ELR (cell line): ENCODE measurements at regions not wholly inside any gene's neighbourhood (a gene's known extent, or its start where the extent isn't known, plus 50 kb on each side); places are given as distances from the start of the nearest gene placed in this dataset.
A peak's percentile ranks its signal among the peaks of the same experiment; 100 is the strongest.
"Not testable (repeated sequence)": the region's sequence is repeated elsewhere in the genome, so short reads cannot be mapped to it uniquely, and the experiment has no call there.

Experiments used
- DNase-seq: peaks from one replicate; pipeline ENCODE4 v3.0.0-alpha.2; 2015; ENCODE audit warnings: low read depth

DNA sequence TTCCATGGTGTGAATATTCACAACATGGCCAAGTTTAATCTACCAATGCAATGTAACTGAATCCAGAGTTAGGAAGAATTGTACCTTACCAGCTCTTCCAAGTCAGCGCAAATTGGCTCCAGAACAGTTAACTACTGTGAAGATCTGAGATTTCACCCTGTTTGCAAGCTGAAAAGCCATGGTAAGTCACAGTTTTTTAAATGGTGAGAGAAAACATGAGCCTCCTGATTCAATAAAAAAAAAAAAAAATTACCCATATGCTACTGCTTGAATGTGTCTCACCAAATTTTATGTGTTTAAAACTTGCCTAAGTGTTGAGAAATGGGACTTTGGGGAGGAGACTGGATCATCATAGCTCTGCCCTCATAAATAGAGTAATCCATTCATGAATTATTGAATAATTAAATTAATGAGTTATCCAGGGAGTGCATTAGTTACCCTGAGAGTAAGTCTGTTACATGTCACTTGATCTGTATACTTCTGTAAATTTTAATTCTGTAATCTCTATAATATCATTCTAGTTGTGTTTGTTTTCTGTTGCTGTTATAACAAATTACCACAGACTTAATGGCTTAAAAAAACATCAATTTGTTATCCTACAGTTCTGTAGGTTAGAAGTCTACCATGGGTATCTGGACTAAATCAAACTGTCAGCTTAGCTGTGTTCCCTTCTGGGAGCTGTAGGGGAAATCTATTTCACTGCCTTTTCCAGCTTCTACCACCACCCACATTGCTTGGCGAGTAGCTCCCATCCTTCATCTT, 1355.9 kb downstream of the GRIK2 start:
- no peak for DNase-seq

DNA sequence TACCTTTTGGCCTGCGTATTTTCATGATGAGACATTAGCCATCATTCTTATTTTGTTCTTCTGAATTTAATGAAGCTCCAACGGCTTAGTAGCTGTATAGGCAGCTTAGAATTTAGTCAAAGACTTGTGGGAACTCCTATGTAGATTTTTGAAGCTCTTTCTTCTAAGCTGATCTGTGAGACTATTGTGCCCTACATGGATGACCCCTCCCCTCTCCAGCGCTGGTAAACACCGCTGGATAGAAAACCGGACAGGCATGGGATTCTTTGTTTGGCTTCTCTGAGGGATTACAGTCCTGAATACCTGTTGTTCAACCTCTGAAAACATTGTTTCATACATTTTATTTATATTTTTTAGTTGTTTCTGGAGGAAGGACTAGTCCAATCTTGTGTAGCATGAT, 1353.4 kb downstream of the GRIK2 start:
- no peak for DNase-seq

DNA sequence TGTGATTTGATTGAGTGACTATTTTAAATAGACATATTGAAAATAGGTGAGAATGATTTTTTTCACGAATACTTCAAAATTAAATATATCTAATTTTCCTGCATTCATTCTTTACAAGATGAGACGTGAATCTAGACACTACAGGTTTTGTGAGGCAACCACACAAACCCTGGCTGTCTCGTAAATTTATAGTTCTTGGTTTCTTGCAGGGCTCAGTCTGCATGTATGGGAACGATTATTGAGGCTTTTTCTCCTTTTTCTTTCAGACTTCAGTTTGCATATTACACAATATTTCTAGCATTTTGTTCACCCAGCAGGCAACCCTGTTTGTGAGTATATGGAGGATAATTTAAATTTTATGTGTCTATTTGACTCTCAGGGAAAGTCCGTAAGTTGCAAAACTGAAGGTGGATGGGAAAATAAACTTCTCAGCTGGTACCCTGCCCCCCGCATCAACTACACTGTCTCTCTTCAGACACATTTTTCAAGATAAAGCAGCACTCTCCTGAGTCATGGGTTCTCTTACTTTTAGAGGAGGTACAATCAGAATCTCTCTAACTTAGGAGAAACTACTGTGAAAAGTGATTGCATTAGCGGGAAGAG, 1349.3 kb downstream of the GRIK2 start:
- no peak for DNase-seq

DNA sequence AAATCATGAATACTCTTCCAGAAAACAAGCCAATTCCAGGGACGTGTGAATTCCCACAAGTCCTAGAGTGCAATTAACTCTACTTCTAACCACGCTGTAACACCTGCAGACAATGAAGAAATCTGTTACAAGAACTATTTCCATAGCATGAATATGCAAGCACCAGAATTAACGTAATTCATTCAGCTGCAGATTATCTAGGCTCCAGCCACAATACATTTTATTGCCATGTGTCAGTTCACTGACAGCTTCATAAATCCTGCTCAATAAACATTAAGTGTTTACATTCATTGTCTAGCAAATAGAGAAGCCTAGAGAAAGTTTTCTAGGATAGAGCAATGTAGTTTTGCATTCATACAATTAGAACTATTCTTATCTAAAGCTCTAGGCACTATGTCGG, 1348.5 kb downstream of the GRIK2 start:
- no peak for DNase-seq

DNA sequence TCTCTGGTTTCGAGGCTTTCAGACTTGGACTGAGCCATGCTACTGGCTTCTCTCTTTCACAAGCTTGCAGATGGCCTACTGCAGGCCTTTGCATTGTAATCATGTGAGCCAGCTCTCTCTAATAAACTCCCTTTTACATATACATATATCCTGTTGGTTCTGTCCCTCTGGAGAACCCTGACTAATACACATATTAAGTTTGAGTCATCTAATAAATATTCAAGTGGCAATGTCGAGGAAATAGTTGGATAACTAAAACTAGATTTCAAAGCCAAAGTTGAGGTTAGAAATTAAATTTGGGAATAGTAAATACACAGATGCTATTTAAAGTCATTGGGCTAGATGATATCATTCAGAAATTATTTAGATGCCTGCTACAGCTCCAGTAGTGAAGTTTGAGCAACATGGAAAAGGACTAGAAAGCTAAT, 1343.4 kb downstream of the GRIK2 start:
- peak; percentile 87 for DNase-seq

DNA sequence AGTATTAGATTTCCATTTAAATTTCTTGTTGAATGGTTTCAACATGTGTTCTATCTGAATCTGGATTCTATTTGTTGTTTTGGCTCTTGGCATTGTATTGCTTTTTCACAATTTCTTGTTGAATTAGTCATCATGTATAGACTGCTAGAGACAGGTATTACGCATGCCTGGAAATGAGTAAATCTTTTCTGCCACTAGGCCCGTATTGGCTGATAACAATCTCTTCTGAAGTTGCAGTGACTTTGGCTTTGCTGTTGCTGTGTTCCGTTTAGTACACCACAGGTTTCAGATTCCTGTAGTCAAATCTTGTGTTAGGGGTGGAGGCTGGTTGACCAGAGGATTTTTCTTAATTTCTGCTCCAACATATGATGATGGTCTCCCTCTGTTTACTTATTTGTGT, 1339.4 kb downstream of the GRIK2 start:
- peak; percentile 81 for DNase-seq

DNA sequence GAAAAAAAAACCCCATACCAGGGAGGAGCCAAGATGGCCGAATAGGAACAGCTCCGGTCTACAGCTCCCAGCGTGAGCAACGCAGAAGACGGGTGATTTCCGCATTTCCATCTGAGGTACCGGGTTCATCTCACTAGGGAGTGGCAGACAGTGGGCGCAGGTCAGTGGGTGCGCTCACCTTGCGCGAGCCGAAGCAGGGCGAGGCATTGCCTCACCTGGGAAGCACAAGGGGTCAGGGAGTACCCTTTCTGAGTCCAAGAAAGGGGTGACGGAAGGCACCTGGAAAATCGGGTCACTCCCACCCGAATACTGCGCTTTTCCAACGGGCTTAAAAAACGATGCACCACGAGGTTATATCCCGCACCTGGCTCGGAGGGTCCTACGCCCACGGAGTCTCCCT, 1328.6 kb downstream of the GRIK2 start:
- not testable (repeated sequence) for DNase-seq

DNA sequence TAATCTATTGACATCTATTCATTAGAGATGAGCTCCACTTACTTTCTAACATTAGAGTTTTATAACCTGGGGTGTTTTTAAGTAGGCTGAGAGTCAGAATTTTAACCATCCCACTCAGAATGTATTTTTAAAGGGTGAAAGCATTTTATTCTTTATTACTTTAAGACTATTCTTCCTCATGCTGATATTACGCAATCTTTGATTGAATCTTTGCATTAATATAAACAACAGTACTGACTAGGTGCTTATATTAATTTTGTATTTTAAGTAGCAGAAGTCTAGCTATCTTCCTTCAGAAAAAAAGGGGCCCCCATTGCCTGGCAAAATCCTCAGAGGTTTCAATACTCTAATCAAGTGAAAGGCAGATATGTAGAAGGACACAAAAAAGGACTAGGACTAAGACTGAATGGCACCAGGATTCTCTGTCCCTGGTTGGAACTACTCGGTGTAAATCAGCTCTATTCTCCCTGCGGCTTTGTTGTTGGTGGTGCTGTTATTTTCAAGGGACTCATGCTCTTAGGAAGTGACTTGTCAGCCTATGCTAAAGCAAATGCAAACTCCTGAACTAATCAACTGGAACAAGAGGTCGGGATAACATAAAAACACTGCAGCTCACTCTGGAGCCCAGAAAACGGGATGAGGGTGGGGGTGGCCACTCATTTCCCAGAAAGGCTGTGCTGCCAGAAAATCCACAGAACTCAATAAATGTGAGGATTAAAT, 1324.4 kb downstream of the GRIK2 start:
- DNase-seq = no peak

DNA sequence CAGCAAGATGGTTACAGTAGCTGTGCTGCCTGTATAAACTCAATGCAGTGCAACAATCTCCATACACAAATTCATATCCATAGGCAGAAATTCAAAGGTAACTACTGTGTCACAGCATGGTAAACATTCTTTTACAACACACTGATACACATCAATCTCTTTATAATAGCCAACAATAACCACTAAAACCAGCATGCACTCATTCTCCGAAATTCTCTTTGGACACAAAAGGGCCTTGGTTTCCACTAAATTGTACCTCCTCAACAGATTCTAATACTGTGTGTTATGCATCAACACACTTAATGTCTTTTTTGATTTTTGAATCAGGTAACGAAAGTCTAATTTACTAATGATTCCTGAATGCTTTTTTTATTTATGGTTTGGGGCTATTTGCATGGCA, 1323.7 kb downstream of the GRIK2 start:
- DNase-seq = no peak

DNA sequence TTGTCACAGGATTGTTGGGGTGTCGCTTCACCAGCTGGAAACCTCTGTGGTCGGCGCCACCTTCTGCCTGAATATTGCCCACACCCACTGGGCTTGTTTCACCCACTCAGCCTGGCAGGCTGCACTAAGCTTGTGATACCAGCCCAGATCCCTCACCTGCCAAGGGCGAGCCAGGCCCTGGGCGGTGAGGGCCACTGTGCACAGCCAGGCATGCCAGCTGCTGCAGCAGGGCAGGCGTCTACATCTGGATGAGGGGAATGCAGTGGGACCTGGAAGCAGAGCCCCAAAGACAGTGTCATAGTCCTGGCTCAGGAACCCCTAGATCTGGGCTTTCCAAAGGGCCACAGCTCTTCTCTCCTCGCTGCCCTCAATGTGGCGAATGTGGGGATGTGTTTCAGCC, 1307.5 kb downstream of the GRIK2 start:
- DNase-seq = no peak

DNA sequence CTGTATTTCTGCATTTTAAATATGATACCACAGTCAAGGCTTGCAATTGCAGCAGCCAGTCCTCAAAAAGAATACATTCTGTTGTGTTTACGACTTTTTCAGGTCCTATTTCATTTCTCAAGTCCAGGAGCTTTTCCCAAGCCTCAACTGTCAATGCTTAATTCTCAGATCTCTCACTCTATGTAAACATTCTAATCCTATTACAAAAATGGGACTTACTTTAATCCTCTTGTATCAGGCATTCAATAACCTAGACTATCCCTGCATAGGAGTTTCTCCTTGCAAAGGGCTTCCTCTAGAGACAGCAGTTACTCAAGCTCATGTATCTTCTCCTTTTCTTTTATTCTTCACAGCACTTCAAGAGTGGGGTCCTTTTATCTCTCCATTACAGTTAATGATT, 1293.0 kb downstream of the GRIK2 start:
- no peak for DNase-seq

DNA sequence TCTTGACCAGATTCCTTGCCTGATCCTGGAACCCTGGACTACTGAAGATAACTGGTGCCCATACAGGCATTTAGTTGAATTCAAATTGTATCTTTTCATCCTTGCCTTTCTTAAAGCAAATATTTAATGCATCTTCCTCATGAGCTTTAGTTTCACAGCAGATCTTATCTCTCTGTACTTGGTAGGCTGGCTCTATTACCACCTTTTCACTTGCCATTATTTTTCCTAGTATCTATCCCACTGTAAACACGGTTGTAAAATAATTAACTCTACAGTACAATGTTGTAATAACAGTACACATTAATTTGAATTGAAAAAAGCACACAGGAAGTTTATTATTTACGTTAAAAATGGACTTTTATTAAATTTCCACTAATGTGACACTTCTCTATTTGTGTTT, 1286.9 kb downstream of the GRIK2 start:
- no peak for DNase-seq

DNA sequence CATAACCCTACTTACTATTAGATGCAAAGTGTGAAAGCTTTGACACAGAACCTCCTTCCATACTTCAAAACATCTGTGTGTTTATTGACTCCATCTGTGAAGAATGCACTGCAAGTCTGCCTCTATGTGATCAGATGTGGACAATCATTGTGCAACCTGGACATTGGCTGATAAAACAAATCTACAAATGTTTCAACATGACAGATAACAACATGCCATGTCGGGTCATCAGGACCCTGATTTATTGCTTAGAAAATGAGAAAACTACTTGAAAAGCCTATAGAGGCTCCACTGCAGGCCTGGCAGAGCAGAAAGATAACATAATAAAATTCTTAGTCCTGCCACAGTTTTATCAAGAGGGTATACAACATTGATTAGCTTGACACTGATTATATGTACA, 1286.4 kb downstream of the GRIK2 start:
- DNase-seq = no peak

DNA sequence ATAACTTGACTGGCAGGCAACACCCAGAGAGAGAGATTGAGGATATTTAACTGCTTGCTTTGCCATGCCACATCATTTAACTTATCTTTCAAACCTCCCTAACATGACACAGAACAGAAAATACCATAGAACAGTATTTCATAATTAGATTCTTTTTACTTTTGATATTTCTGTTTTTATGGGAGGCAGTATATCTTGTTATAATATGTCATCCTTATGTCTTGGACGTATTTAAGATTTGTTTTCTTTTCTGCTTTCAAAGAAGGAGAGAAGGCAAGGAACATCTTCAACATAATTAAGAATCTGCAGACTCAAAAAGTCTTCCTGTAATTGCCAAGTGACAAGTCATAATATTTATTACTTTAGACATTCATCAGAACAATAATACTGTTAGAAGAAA, 1283.7 kb downstream of the GRIK2 start:
- no peak for DNase-seq

DNA sequence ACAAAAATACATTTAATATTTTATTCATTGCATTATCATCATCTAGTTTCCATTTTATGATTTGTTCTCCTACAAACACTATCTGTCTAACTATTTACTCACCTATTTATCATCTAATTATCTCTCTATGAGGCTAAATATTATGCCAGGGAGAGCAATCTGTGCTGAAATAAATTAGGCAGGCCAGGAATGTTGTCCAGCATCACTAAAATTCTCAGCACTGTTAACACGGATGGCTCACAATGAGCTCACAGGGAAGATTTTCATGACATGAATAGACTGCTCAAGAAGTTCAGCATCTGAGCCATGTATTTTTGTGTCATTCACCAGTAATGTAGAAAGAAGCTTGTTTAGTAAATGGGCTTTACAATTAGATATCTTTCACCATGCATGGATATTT, 1277.2 kb downstream of the GRIK2 start:
- DNase-seq = peak; percentile 1

DNA sequence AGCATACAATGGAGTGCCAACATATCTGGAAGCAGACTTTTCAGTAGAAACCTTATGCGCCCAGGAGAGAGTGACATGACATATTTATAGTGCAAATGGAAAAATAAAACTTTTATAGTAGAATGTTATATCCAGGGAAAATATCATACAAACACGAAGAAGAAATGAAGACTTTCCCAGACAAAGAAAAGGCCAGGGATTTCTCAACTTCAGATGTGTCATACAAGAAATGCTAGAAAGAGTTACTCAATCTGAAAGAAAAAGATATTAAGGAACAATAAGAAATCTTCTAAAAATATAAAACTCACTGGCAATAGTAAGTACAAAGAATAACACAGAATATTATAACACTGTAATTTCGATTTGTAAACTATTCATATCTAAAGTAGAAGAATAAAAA, 1269.3 kb downstream of the GRIK2 start:
- no peak for DNase-seq

DNA sequence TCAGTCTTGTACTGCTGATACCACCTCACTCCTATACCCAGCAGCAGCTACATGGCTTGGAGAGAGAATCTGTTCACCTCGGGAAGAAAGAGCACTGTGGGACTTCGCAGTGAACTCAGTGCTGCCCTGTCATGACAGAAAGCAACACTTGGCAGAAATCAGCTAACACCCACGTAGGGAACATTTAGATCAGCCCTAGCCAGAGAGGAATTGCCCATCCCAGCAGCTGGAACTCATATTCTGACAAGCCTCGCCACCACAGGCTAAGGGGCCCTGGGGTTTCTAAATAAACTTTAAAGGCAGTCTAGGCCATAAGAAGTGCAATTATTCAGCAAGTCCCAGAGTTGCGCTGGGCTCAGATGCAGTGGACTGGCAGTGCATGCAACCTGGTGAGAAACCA, 1266.8 kb downstream of the GRIK2 start:
- no peak for DNase-seq

DNA sequence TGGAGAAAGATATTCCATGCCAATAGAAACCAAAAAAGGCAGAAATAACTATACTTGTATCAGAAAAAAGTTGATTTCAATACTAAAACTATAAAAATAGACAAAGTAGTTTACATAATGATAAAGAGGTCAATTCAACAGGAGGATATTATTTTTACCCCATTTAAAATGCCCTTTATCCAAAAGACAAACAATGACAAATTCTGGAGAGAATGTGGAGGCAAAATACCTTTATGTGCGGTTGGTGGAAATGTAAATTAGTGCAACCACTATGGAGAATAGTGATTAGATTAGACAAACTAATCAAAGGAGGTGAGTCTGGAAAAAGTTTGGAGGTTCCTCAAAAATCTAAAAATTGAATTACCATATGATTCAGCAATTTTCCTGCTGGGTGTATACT, 1262.3 kb downstream of the GRIK2 start:
- DNase-seq = no peak

DNA sequence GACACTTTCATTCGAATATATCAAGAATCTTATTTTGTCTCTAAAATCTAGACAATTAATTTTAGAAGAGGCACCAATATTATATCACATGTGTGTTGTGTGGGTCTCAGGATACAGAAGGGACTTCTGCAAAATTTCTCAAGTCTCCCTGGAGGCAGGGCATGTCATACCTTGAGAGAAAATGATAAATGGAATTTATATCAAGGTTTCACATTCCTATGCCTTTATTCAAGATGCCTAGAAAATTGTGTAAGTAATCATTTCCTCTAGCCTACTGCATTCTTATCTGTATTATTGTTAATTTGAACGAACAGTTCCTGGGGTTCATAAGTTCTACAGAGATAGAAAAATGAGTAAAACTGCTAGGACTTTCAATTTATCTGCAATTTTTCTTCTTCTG, 1247.9 kb downstream of the GRIK2 start:
- peak; percentile 3 for DNase-seq

DNA sequence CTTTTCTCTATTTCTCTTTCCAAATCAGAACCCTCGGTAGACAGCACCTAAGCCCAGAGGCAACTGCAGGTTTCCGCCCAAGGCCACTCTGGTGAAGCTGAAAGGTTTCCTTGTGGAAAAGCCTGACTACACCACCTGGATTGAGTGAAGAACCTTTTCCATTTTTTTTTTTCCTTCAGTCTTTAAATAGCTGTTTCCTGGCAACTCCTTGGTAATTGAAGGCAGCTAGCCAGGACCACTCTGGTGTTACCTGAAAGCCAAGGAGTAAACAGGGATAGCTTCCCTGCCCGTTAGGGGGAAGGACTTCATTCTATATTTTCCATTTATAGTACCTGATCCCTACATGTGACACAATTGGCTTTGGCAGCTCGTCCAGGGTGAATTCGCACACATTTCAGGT, 1238.4 kb downstream of the GRIK2 start:
- DNase-seq = no peak

DNA sequence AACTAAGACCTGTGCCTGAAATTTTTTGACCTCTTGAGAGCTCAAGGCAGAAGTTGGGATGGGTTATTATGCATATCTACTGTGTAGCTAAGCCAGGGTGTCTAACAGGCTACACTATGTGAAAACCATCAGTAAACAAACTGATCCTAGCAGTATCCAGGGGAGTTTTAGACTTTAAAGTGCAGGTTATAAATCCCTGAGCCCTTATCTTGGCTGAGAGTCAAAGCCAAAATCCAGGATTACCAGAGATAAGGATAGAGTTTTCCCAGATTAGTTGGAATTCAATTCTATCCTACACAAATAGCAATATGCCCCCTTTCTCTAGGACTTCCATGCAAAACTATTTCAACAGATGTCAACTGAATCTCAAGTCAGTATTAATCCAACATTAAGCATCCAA, 1229.7 kb downstream of the GRIK2 start:
- no peak for DNase-seq

DNA sequence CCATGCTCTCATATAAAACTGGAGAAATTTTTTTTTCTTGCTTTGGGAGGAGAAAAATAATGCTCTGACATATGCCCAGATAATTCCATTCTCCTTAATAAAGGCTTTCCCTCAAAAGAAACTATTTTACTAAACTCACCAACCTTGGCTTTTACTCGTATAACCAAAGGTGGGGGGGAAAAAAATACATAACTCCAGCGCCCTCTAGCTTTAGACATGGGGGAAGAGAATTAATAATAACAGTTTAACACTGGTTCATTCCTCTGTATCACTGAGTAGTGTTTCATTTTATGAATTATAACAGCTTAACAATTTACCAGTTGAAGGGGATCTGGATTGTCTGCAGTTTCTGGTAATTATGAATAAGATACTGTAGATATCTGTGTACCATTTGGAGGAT, 1226.1 kb downstream of the GRIK2 start:
- DNase-seq = peak; percentile 44

DNA sequence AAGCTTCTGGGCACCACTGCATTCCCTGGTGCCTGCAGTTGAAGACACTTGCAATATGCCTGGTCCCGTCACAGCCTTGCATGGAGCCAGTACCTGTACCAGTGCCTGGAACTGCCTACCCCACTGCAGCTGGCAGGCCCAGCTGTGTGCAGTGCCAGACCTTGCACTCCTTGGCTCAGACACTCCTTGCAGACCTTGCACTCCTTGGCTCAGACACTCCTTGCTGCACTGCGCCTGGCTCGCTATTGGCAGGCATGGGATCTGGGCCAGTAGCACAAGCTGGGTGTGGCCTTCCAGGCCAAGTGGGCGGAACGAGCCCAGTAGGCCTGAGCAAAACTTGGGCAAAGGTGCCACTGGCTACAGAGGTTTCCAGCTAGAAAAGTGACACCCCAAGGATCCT, 1189.1 kb downstream of the GRIK2 start:
- no peak for DNase-seq
